IMR-90 (cell line): ENCODE measurements at regions not wholly inside any gene's neighbourhood (a gene's known extent, or its start where the extent isn't known, plus 50 kb on each side); places are given as distances from the start of the nearest gene placed in this dataset.

ENCODE experiments used
- ATAC-seq: fragments of 200-7000 bp; cut with Tn5 transposase; 2 replicates; pipeline ENCODE4 v1.9.1; 2020; ENCODE audit warnings: low read depth, mild to moderate bottlenecking, moderate library complexity
- BruUV-seq: library from RNA; stranded (reverse); fragments of 400-500 nt; replicated peaks from 2 replicates; lab custom pipeline; 2021; lab: Mats Ljungman, UMichigan
- CTCF ChIA-PET: fragments of 300-600 bp; formaldehyde crosslinking; extraction: SDS; loops from one replicate; lab custom pipeline; 2021; ENCODE audit warnings: antibody characterized with exemption; lab: Yijun Ruan, JAX
- POLR2A ChIA-PET: fragments of 300-600 bp; sonication (Branson Sonifier 250); formaldehyde crosslinking; loops from one replicate; lab custom pipeline; 2022; ENCODE audit warnings: antibody characterized with exemption; ENCODE audit not compliant: unreplicated experiment; lab: Charles Lee
- DNase-seq: peaks from one replicate; pipeline ENCODE4 v3.0.0; 2013
- H2AFZ ChIP-seq: replicated peaks from 2 replicates; pipeline ENCODE3; 2013; ENCODE audit warnings: low read length, mild to moderate bottlenecking; ENCODE audit not compliant: poor library complexity
- H2AK5ac ChIP-seq: 2 replicates; pipeline ENCODE4 v1.6.1; 2013; ENCODE audit warnings: low read depth, low read length, inconsistent platforms
- H2AK9ac ChIP-seq: replicated peaks from 2 replicates; pipeline ENCODE3; 2013; ENCODE audit warnings: mild to moderate bottlenecking, low read depth, low read length, moderate library complexity; ENCODE audit not compliant: poor library complexity
- H2BK120ac ChIP-seq: 2 replicates; pipeline ENCODE4 v1.6.1; 2013; ENCODE audit warnings: low read depth, low read length, inconsistent platforms
- H2BK15ac ChIP-seq: 3 replicates; pipeline ENCODE4 v1.6.1; 2013; ENCODE audit warnings: low read depth, low read length, inconsistent platforms
- H2BK20ac ChIP-seq: 2 replicates; pipeline ENCODE4 v1.6.1; 2013; ENCODE audit warnings: low read depth, mild to moderate bottlenecking, inconsistent platforms, low read length, moderate library complexity
- H2BK5ac ChIP-seq: 2 replicates; pipeline ENCODE4 v1.6.1; 2013; ENCODE audit warnings: mild to moderate bottlenecking, low read depth, low read length, inconsistent platforms; ENCODE audit not compliant: poor library complexity, severe bottlenecking
- H3K14ac ChIP-seq: replicated peaks from 2 replicates; pipeline ENCODE4 v1.6.1; 2013; ENCODE audit warnings: low read depth, low read length, inconsistent platforms
- H3K18ac ChIP-seq: 2 replicates; pipeline ENCODE4 v1.6.1; 2013; ENCODE audit warnings: low read depth, low read length, control low read depth
- H3K23ac ChIP-seq: 2 replicates; pipeline ENCODE4 v1.6.1; 2013; ENCODE audit warnings: low read depth, low read length, inconsistent platforms
- H3K27ac ChIP-seq: 2 replicates; pipeline ENCODE4 v1.5.1; 2013; ENCODE audit warnings: mild to moderate bottlenecking, control low read depth, low read length; ENCODE audit not compliant: insufficient read depth
- H3K27me3 ChIP-seq: 2 replicates; pipeline ENCODE4 v1.6.1; 2013; ENCODE audit warnings: low read length; ENCODE audit not compliant: control insufficient read depth, insufficient read depth
- H3K36me3 ChIP-seq: 2 replicates; pipeline ENCODE4 v1.6.1; 2013; ENCODE audit warnings: low read length, mixed read lengths; ENCODE audit not compliant: control insufficient read depth, insufficient read depth
- H3K4ac ChIP-seq: 2 replicates; pipeline ENCODE4 v1.6.1; 2013; ENCODE audit warnings: low read depth, low read length, inconsistent platforms
- H3K4me1 ChIP-seq: 2 replicates; pipeline ENCODE4 v1.6.1; 2013; ENCODE audit warnings: low read length, mixed read lengths; ENCODE audit not compliant: control insufficient read depth, insufficient read depth
- H3K4me2 ChIP-seq: 2 replicates; pipeline ENCODE4 v1.6.1; 2013; ENCODE audit warnings: low read depth, mild to moderate bottlenecking, control low read depth, low read length, moderate library complexity
- H3K4me3 ChIP-seq: 2 replicates; pipeline ENCODE4 v1.5.1; 2013; ENCODE audit warnings: low read depth, mild to moderate bottlenecking, control low read depth, low read length, moderate library complexity; ENCODE audit not compliant: insufficient read depth
- H3K56ac ChIP-seq: 2 replicates; pipeline ENCODE4 v1.6.1; 2013; ENCODE audit warnings: low read length, inconsistent platforms; ENCODE audit not compliant: insufficient read depth; ENCODE audit errors: extremely low read depth
- H3K79me1 ChIP-seq, 2 experiments: 2 replicates each; pipeline ENCODE4 v1.6.1; 2013; ENCODE audit warnings: low read length in 2 of 2, inconsistent platforms in 1 of 2, low read depth in 1 of 2
- H3K9ac ChIP-seq: 2 replicates; pipeline ENCODE4 v1.6.1; 2013; ENCODE audit warnings: low read depth, low read length, control low read depth
- H3K9me1 ChIP-seq: 2 replicates; pipeline ENCODE4 v1.6.1; 2013; ENCODE audit warnings: low read length, inconsistent platforms; ENCODE audit not compliant: insufficient read depth
- H3K9me3 ChIP-seq: 2 replicates; pipeline ENCODE4 v1.6.1; 2013; ENCODE audit warnings: low read length; ENCODE audit not compliant: control insufficient read depth, insufficient read depth
- H4K20me1 ChIP-seq: 2 replicates; pipeline ENCODE4 v1.6.1; 2013; ENCODE audit warnings: low read length, inconsistent platforms; ENCODE audit not compliant: insufficient read depth
- H4K5ac ChIP-seq: 2 replicates; pipeline ENCODE4 v1.6.1; 2013; ENCODE audit warnings: mild to moderate bottlenecking, low read depth, low read length, control low read depth
- H4K8ac ChIP-seq, 2 experiments: 2 replicates each; pipeline ENCODE4 v1.6.1; 2013; ENCODE audit warnings: low read depth in 2 of 2, low read length in 2 of 2, control low read depth in 1 of 2, inconsistent platforms in 1 of 2
- H4K91ac ChIP-seq: 2 replicates; pipeline ENCODE4 v1.6.1; 2013; ENCODE audit warnings: low read depth, low read length, inconsistent platforms; ENCODE audit not compliant: insufficient read depth
- BHLHE40 ChIP-seq: fragments of 150-350 bp; IDR thresholded peaks from 2 replicates; pipeline ENCODE4 v1.6.1; 2016; ENCODE audit warnings: mild to moderate bottlenecking, low read depth, low read length
- CEBPB ChIP-seq: IDR thresholded peaks from 2 replicates; pipeline ENCODE4 v1.6.1; 2012; ENCODE audit warnings: low read depth, low read length, improper control_type of control experiment
- CHD1 ChIP-seq: IDR thresholded peaks from 2 replicates; pipeline ENCODE4 v1.6.1; 2012; ENCODE audit warnings: low read depth, low read length, improper control_type of control experiment
- FOS ChIP-seq: fragments of 150-350 bp; IDR thresholded peaks from 2 replicates; pipeline ENCODE4 v1.6.1; 2016; ENCODE audit warnings: low read depth, low read length
- MAFK ChIP-seq: IDR thresholded peaks from 2 replicates; pipeline ENCODE4 v1.6.1; 2012; ENCODE audit warnings: low read depth, low read length, improper control_type of control experiment
- MAZ ChIP-seq: IDR thresholded peaks from 2 replicates; pipeline ENCODE4 v1.6.1; 2012; ENCODE audit warnings: low read depth, mild to moderate bottlenecking, low read length, improper control_type of control experiment, moderate library complexity, borderline replicate concordance
- MXI1 ChIP-seq: IDR thresholded peaks from 2 replicates; pipeline ENCODE4 v1.6.1; 2012; ENCODE audit warnings: low read depth, mild to moderate bottlenecking, low read length, moderate library complexity, borderline replicate concordance
- NFE2L2 ChIP-seq: fragments of 150-350 bp; IDR thresholded peaks from 2 replicates; pipeline ENCODE4 v1.6.1; 2016; ENCODE audit warnings: low read depth, mild to moderate bottlenecking, low read length
- POLR2A ChIP-seq: IDR thresholded peaks from 2 replicates; pipeline ENCODE4 v1.6.1; 2012; ENCODE audit warnings: mild to moderate bottlenecking, low read depth, low read length
- RAD21 ChIP-seq: IDR thresholded peaks from 2 replicates; pipeline ENCODE4 v1.6.1; 2012; ENCODE audit warnings: low read length, improper control_type of control experiment
- RCOR1 ChIP-seq: IDR thresholded peaks from 2 replicates; pipeline ENCODE4 v1.6.1; 2012; ENCODE audit warnings: mild to moderate bottlenecking, low read length, improper control_type of control experiment; ENCODE audit not compliant: insufficient replicate concordance
- RFX5 ChIP-seq: IDR thresholded peaks from 2 replicates; pipeline ENCODE4 v1.8.0; 2012; ENCODE audit warnings: low read depth, mild to moderate bottlenecking, low read length, moderate library complexity
- SMC3 ChIP-seq: fragments of 150-350 bp; IDR thresholded peaks from 2 replicates; pipeline ENCODE4 v1.6.1; 2016; ENCODE audit warnings: low read depth, mild to moderate bottlenecking, antibody characterized with exemption, low read length, moderate library complexity
- USF2 ChIP-seq: fragments of 150-350 bp; IDR thresholded peaks from 2 replicates; pipeline ENCODE4 v1.6.1; 2017; ENCODE audit warnings: mild to moderate bottlenecking, antibody characterized with exemption, low read length, low read depth
- WGBS, 2 experiments: methylation state at CpG; one replicate each; pipeline versions ENCODE4 v1.1.5 to v1.1.7; 2013; ENCODE audit warnings: missing lambda C conversion rate in 2 of 2; ENCODE audit not compliant: insufficient read length in 1 of 2; ENCODE audit errors: extremely low coverage in 2 of 2; 5-methylcytosine and 5-hydroxymethylcytosine counted together
- dilution Hi-C: fragments of 300-500 bp; cut with HindIII; formaldehyde crosslinking; loops from one replicate; pipeline ENCODE4 v1.14.3; 2018; ENCODE audit warnings: low sequenced_read_pairs; ENCODE audit not compliant: unreplicated experiment
- in situ Hi-C: fragments of 300-500 bp; cut with MboI; formaldehyde crosslinking; loops from 3 replicates; pipeline ENCODE4 v1.14.3; 2019; ENCODE audit warnings: low sequenced_read_pairs, inconsistent platforms, mixed read lengths
- intact Hi-C: fragments of 100-400 bp; cut with micrococcal nuclease; formaldehyde crosslinking; loops from 2 replicates; pipeline ENCODE4 v1.10.0; 2022
- TF ChIP-seq, protein P1 (sequence below): conservative IDR thresholded peaks from 2 replicates; pipeline ENCODE4 v1.5.1; 2012; ENCODE audit warnings: mild to moderate bottlenecking, low read depth, low read length, improper control_type of control experiment
- TF ChIP-seq, protein P2 (sequence below): fragments of 150-350 bp; IDR thresholded peaks from 2 replicates; pipeline ENCODE4 v1.6.1; 2016; ENCODE audit warnings: low read depth, mild to moderate bottlenecking, low read length, moderate library complexity, borderline replicate concordance

DNA sequence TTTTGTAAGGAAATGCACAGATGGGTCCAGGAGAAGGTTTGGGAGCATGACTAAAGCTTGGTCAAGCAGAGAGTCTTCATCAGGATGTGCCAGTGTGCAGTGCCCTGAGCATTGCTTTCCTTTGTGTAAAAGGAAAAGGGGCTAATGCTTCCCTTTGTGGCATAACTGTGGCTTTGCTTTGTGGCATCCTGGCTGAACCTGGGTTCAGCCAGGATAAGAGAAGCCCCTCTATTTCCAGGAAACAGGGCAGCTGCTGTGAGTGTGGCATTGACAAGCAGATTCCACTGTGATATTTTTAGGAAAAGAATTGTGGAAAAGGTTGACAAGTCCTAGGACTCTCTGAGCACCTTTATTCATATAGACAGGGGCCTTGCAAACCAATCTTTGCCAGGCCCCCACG is 193.4 kb upstream of the CXCL12 start:
- H3K4me1 ChIP-seq: peaks cover 4% of the 10 kb centered on the region
- dilution Hi-C loops: no loop called here
- no peak overlapping the region for H3K18ac ChIP-seq
- no peak overlapping the region for H3K23ac ChIP-seq
- no TSS peak for BruUV-seq
- no peak overlapping the region for H2AK5ac ChIP-seq
- no peak for DNase-seq
- no peak overlapping the region for H3K4me3 ChIP-seq
- no peak for ATAC-seq
- H3K9me3 ChIP-seq: no peaks in the 10 kb centered on the region
- no peaks in the 10 kb centered on the region for H4K20me1 ChIP-seq
- no peak overlapping the region for H3K9ac ChIP-seq
- H3K36me3 ChIP-seq: no peaks in the 10 kb centered on the region
- H2BK5ac ChIP-seq: no peak overlapping the region
- ChIA-PET POLR2A (no interaction called here), CTCF (no interaction called here)
- no CpG with 5 or more reads among the region's 1 CpG for WGBS, 2 experiments
- H3K79me1 ChIP-seq: no peaks in the 10 kb centered on the region
- TF ChIP-seq USF2 (no peak), NFE2L2 (no peak), MAZ (no peak), MAFK (no peak), POLR2A (no peak), RCOR1 (no peak), MXI1 (no peak), RFX5 (no peak), FOS (no peak), SMC3 (no peak), BHLHE40 (no peak), RAD21 (no peak), CHD1 (no peak), CEBPB (no peak)
- TF ChIP-seq, protein P1, sequence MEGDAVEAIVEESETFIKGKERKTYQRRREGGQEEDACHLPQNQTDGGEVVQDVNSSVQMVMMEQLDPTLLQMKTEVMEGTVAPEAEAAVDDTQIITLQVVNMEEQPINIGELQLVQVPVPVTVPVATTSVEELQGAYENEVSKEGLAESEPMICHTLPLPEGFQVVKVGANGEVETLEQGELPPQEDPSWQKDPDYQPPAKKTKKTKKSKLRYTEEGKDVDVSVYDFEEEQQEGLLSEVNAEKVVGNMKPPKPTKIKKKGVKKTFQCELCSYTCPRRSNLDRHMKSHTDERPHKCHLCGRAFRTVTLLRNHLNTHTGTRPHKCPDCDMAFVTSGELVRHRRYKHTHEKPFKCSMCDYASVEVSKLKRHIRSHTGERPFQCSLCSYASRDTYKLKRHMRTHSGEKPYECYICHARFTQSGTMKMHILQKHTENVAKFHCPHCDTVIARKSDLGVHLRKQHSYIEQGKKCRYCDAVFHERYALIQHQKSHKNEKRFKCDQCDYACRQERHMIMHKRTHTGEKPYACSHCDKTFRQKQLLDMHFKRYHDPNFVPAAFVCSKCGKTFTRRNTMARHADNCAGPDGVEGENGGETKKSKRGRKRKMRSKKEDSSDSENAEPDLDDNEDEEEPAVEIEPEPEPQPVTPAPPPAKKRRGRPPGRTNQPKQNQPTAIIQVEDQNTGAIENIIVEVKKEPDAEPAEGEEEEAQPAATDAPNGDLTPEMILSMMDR: no peak
- TF ChIP-seq, protein P2, sequence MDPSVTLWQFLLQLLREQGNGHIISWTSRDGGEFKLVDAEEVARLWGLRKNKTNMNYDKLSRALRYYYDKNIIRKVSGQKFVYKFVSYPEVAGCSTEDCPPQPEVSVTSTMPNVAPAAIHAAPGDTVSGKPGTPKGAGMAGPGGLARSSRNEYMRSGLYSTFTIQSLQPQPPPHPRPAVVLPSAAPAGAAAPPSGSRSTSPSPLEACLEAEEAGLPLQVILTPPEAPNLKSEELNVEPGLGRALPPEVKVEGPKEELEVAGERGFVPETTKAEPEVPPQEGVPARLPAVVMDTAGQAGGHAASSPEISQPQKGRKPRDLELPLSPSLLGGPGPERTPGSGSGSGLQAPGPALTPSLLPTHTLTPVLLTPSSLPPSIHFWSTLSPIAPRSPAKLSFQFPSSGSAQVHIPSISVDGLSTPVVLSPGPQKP: no peak
- H4K8ac ChIP-seq: no peak overlapping the region
- no peak overlapping the region for H3K56ac ChIP-seq
- intact Hi-C loops: no loop called here
- no peak overlapping the region for H4K5ac ChIP-seq
- in situ Hi-C loops: no loop called here
- no peak overlapping the region for H3K4me2 ChIP-seq
- H3K9me1 ChIP-seq: 0 out of 2 replicates have a peak, but pooled peaks cover 2% of the 10 kb centered on the region
- no peak overlapping the region for H2BK120ac ChIP-seq
- no peak overlapping the region for H2BK15ac ChIP-seq
- H3K14ac ChIP-seq: no peak overlapping the region
- no peak overlapping the region for H2BK20ac ChIP-seq
- H2AK9ac ChIP-seq: no peak overlapping the region
- H3K27ac ChIP-seq: no peak overlapping the region
- H4K91ac ChIP-seq: no peak overlapping the region
- H3K4ac ChIP-seq: no peak overlapping the region
- no peaks in the 10 kb centered on the region for H3K27me3 ChIP-seq
- no peak overlapping the region for H2AFZ ChIP-seq
